8988T (cell line): ENCODE measurements at regions not wholly inside any gene's neighbourhood (a gene's known extent, or its start where the extent isn't known, plus 50 kb on each side); places are given as distances from the start of the nearest gene placed in this dataset.
"Not testable (repeated sequence)": the region's sequence is repeated elsewhere in the genome, so short reads cannot be mapped to it uniquely, and the experiment has no call there.

Experiments used
- DNase-seq: peaks from one replicate; pipeline ENCODE4 v3.0.0; 2011

DNA sequence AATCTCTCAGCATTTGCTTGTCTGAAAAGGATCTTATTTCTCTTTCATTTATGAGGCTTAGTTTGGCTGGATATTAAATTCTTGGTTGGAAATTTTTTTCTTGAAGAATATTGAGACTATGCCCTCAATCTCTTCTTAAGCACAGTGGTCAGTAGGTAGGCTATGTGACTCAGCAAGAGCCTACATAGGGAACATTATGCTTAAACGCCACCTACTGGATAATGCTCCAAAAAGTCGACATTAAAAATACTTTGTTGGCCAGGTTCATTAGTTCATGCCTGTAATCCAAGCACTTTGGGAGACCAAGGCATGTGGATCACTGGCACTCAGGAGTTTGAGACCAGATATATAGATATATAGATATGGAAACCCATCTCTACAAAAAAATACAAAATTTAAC, 678.0 kb upstream of the USP24 start:
- no peak for DNase-seq

DNA sequence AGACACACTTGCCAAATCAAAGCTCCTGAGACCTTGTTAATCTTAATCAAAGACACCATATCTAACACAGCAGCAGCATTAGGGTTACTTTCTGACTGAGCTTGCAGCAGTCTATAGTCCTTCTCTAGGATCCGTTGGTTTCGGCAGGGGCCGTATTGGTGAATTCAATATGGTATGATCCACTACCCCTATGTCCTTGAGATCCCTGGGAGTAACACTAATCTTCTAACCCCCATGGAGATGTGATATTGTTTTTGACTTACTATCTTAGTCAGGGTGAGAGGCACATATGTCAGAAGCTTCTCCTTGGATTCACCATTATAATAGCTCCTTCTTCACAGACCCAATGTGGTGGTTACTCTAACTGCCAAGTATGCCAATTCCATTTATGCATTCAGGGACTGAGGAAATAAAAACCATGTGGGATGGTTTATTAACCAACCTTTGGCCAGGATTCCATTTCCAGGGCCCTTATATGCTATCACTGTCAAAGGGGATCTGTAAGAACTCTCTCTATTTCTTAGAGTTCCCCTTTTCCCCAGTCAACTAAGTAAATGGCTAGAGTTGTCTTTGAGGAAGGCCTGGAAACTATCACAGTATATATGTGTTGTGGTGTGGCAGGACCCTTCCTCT, 673.6 kb upstream of the USP24 start:
- DNase-seq = no peak

DNA sequence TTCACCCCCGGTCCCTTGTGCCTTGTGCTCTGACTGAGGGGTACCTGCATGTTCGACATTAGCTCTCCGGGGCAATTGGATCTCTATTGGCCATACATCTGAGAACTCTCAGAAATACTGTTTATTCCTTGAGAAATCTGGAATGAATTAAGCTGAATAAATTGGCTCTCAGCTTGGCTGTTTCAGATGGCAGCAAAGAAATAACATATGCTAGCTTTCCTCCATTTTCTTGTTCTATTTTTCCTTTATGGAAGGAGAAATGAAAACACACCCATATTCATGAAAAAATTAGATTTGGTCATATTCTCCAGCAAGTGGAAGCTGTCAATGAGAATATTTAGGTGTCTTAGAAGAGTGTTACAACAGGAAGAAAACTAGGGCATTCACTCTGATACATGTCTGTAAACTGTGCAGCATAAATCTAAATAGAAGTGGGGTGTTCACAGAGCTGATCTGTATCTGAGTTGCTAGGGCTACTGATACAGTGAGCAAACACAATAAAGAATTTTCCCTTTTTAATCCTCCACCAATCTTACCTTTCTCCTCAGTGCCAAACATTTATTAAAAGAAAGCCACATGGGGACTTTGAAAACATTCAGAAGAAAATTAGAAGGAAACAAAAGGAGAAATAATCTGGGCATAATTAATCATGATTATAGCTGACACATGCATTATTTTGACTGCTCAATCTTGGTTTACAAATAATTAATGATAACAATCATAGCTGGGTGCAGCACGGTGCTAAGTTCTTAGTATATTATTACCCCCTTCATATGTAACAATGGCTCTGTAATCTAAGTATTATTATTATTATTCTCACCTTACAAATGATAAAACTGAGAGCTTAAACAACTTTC, 671.9 kb upstream of the USP24 start:
- no peak for DNase-seq

DNA sequence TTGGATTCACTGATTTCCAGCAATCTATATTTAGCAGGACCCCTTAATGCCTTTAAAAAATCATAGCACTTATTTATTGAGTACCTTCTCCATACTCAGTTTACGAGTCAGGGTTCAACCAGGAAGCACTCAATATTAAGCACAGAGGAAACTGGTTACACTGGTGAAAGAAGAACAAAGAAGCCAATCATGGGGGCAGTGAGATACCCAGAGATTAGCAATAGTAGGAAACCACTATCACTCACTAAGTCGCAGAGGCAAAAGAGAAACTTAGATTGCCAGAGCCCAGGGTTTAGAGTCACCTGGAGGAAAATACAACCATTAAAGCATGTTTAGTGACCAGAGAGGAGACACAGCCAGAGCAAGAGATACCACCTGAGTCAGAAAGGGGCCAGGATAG, 670.5 kb upstream of the USP24 start:
- no peak for DNase-seq

DNA sequence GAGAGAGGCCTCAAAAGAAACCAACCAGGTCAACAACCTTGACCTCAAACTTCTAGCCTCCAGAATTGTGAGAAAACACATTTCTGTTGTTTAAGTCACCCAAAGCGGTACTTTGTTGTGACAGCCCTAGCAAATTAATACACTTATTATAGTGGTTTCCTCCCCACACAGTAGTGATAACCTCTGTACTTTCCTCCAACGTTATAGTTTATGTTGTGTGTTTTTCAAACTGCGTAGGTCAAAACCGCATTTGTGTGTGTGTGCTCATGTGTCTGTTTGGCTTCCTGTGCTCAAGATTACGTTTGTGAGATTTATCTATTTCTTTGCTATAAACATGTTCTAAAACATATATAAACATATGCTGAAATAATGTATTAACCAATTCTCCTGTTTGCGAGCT, 667.8 kb upstream of the USP24 start:
- DNase-seq = no peak

DNA sequence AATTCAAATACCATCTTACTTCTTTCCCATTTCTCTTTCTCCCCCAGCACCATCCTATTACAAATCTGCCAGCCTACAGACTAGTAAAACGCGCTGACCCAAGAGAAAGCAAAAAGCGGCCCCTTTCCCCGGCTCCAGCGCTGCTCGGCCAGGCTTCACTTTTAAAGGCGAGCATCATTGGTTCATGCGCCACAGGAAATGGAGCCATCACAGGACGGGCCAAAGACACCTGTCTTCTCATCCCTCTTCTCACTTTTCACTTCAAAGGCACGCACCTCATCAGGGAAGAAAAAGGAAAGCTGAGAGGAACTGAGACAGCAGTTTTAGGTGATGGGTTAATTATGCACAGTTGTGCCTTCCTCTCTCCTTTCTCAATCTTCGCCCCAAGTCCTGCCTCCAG, 664.2 kb upstream of the USP24 start:
- no peak for DNase-seq

DNA sequence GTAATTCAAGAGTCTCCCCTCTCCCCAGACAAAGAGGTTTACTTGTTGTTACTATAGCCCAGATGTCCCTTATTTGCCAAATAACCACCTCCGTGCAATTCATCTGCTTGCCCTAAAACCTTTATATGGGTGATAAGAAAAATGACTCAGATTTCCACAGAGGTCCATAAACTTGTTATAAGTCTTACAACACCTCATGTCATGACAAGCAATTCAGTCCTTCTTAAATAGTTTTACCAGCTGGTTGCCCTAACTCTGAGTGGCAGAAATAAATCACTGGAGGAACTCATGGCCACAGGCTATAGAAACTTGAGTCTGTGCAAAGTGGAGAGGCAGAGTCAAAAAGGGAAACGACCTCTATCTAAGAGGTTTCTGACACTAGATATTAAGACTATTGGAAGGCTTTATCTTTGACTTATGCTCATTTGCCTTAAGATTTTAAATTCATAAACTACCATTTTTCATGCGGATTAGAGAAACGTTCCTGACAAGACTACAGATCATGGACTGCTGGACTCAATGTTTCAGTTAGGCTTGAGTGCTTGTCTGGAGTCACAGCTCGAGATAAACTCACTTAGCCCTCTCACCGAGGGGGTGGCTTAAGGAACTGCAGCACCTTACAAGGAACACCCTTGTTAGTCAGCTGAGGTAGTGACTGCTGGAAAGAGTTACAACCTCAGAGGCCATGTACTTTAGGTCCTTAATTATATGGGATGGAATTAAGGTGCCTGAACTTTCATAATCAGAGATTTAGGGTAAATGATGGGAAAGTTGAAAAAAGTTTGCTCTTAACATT, 662.5 kb upstream of the USP24 start:
- no peak for DNase-seq

DNA sequence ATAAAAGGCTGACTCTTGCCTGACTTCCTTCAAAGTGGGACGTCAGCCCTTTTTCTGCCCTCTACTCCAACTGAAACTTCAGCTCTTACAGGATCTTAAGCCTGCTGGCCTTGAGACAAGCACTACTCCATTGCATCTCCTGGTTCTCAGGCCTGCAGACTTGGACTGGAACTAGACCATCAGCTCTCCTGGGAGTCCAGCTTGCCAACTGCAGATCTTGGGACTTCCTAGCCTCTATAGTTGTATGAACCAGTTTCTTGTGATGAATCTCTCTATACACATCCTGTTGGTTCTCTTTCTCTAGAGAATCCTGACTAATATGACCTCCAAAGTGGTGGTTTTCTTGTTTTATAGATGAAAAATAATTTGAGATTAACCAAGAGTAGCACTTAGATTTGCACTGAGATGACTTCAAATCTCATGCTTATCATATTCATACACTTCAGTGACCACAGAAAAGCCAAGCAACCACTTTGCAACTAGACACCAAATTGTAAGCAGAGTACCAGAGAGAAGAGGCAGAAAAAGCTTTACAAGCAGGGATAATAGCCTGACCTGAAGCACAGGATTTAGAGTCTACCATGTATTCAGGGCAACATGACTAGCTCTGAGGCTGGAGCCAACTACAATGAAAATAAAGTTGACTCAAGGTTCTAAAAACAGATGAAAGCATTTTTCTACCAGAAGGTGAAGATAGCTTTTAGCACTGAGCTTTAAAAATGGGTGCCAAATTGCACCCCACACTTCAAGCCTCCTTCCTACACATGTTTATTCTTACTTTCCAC, 661.3 kb upstream of the USP24 start:
- no peak for DNase-seq

DNA sequence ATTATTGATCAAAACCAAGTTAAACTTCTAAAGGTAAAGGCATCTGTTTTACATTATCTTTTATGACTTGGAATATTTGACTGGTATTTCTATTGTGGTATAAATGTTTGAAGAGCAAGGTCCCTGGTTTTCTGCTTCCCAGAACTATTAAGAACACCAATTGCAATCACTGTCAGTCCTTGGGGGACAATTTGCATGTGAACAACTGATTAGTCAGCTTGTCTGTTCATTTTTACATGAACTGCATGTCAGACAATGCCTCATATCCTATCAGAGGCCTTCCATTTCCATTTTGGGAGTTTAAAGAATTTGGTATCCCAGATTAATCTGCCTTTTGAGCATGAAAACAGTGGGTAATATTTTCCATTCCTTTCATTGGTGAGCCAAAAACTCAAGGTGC, 654.9 kb upstream of the USP24 start:
- DNase-seq = no peak

DNA sequence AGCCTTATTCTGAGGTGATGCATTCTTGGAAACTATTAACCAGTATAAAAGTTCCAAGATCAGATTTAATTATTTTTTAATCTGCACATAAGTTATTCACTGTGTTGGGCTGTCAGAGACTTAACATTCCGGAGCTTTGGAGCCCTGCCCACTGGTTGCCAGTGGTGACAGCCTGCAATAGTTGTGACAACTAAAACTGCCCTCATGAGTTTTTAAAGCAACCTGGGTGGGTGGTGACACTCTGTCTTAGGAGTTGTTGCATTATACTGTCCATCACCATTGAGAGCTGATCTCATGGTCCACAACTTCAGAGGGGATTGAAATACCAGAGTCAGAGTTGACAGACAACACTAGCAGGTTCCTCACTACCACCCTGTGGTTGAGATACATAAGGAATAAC, 653.9 kb upstream of the USP24 start:
- DNase-seq = no peak

DNA sequence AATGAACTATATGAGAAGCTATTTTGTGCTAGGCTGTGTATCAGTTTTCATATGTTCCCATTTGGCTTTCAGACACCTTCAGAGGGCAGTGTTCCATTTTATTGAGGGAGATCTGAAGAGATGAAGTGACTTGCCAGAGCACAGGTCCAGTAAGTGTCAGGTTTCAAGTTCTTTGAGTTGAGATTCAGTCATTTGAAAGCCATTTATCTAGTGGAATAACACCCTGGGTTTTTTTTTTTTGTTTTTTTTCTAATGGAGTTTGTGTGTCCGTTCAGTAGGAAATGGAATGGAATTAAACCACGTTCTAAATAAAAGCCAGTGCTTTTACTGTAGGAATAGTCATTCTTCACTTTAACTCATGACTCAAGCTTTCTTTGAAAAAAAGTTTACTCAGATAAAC, 652.9 kb upstream of the USP24 start:
- no peak for DNase-seq

DNA sequence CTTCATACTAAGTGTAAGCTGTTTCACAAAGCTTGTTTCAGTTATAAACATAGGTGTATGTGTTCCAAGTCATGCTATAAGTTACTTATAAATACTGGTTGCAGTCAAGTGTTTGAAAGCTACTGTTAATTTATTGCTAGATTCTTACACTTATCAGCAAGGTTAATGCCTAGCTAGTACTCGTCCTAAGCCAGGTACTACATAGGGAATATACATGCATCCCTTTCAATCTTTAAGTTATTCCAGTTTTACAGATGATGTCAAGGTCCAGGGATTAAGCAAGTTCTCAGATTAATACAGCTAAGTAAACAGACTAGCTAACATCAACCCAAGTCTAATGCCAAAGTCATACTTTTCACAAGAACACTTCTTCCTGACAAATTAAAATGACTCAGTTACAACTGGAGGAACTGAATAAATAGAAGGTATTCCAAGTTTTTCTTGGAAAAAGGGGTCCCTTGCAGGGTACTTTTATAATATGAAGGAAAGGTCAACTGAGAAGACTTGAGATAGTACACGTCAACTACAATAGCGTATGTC, 652.2 kb upstream of the USP24 start:
- DNase-seq = no peak

DNA sequence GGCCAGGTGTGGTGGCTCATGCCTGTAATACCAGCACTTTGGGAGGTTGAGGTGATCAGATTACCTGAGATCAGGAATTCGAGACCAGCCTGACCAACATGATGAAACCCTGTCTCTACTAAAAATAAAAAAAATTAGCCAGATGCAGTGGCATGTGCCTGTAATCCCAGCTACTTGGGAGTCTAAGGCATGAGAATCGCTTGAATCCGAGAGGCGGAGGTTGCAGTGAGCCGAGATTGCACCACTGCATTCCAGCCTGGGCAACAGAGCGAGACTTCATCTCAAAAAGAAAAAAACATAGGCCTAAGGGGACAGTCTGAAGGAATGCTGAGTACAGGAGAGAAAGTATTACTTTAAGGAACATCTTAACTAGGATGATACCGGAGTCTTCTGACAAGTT, 650.6 kb upstream of the USP24 start:
- DNase-seq = not testable (repeated sequence)

DNA sequence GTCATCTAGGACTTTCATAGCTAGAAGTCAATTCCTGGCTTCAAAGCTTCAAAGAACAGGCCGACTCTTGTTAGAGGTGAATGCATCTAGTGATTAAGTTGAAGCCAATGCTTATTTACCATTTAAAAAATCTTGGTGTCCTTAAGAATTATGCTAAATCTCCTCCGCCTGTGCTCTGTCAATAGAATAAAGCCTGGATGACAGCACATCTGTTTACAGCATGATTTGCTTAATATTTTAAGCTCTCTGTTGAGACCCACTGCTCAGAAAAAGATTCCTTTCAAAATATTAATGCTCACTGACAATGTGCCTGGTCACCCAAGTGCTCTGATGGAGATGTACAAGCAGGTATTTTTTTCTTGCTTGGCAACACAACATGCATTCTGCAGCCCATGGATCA, 649.1 kb upstream of the USP24 start:
- DNase-seq = no peak

DNA sequence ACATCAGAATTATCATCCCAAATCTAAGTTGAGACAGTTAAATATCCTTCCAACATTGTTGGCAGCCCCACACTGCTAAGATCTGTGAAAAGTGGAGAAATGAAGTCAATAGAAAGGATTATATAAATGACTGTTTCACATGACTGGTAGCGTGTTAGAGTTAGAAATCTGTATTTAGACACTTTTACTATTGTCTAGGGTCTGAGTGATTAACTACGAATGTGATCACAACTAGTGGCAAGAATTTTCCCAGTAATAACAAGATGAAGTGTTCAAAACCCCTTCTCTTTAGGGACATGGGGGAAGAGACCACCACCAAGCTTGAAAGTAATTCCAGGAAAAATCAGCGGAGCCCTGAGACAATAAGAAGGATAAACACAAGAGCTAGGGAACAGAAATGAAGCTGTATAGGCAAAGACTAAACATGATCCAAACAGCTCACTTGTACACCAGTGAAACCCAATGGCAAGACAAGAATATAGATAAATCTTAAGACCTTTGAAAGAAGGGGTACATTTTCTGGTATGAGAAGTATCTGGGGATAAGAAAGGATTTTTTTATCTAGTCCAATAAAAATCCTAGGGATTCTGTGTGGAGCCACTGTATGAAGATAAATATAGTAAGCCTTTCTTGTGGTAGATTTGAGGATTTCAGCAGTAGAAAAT, 646.6 kb upstream of the USP24 start:
- no peak for DNase-seq

DNA sequence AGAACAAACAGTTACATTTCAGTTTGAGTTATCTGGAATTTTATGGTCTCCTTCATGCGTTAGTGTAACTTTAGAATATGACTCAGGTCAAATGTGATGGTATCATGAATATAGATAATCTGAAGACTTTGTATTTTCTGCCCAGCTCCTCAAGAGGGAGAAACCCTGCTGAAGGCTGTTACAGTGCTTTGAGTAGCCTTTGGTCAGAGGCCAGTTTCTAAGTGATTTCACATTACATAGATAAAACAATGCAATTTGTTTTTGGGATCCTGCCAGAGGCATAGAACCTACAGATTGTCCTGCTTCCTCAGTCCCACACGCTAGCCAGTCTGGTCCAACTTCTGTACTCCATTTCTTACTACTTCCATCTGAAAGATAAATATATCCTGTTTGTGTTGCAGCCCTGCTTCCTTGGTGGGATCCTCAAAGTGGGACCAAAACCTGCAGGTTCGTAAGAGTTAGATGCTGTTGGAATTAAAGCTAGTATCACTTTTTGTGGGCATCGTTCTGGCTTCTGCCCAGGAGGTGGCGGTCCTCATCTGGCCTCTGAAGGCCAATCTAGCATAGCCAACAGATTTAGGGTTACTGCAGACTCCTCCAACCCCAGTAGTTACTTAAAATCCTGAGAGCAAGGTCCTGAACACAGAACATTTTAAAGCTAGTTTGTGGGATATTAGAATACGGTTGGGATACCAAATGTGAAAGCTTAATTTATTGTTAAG, 645.8 kb upstream of the USP24 start:
- no peak for DNase-seq

DNA sequence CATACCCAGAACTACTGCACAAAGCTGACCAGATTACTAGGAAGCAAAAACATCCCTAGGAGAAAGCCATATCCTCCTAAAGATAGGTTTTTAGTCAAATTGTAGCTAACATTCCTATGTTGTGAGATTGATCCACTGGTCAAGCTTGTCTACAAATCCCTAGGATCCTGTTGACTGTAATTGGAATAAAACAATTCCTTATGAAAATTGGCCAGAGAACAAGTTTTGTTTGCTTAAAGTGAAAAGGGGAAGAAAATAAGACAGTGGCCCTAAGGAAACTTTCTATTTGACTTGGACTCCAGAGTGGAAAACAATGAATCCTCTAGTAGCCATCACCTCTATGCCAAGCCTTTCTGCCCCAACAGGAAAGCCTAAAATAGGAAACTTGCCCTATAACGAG, 645.2 kb upstream of the USP24 start:
- DNase-seq = no peak

DNA sequence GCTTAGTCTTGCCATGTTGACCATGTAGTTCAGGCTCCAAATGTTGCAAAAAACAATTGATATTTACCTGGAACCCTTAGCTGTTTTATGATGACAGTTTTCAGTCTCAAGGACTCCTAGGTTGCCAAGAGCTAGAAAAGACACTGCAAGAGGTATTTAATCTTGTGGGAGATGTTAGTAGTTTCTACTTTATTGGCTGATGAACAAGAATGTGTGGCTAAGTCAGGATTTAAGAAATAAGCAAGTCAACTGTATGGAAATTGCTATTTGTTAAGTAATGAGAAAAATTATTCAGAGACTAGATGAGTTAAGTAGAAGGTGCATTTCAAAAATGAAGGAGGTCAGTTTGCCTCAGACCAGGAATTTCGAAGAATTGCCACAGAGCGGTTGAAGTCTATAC, 639.7 kb upstream of the USP24 start:
- DNase-seq = no peak

DNA sequence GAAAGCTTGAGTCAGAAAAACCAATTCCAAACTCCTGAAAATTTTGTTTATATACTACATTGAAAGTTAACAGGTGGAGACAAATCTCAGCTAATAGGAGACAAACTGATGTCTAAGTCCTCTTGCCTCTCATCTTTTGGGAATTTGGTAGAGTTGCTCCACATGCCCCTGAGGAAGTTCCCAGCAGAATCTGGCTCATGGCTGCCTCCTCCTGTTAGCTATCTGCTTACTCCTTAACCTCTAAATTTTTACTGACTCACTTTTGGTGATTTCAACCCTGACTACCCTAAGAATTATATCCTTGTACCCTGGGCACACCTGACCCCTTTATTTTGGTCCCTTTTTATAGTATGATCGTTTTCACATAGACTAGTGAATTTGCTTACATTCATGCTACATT, 633.7 kb upstream of the USP24 start:
- DNase-seq = no peak

DNA sequence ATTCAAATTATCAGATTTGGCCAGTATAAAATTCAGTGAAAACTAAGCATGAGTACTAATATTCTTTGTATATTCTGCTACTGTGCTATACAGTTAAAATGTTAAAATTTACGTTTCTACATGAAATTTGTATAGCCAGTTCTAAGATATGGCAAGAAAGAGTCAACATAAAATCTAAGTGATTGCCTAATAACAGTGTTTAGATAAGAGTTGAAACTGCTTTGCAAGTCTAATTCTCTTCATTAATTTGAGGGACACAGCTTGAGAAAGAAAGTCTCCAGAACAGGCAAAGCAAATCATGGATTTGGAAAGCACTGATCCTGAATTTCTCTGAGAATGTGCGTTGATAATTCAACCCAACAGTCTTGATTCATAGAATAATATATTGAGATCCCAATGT, 630.9 kb upstream of the USP24 start:
- no peak for DNase-seq

DNA sequence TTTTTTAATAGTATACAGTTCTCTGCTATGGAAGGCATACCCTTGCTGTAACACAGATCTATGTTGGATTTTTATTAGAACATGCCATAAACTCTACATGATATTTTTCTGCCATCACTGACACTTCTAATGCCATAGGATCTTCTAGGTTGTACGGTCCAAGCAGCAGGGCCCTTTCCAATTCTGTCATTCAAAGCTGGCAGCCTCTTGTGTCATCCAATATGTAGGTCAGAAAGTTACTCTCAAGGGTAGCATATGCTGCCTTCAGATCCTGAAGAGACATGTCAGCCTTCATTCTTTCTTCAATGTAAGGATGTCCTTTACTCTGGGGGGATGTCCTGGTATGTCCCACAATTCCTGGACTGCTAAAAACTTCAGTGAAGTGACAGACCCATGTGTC, 629.2 kb upstream of the USP24 start:
- no peak for DNase-seq

DNA sequence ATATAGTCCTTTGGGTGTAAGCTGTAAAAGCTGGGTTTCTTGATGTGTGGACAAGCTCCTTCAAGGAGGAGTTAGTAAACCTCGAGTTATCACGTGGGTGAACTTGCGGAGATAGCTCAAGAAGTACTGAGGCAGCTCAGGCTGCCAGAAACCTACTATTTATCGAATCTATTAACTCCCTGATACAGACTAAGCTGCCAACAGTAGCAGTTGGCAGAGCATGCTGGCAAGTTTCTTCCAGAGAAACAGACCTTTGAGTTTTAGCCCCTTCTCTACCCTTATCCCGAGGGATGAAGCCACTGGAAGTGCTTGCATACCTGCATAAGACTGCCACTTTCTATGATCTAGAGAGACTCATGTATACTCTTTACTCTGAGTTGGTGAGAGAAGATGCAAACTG, 624.5 kb upstream of the USP24 start:
- DNase-seq = no peak
